ENCODE measurements at regions not wholly inside any gene's neighbourhood (a gene's known extent, or its start where the extent isn't known, plus 50 kb on each side); places are given as distances from the start of the nearest gene placed in this dataset.

DNA sequence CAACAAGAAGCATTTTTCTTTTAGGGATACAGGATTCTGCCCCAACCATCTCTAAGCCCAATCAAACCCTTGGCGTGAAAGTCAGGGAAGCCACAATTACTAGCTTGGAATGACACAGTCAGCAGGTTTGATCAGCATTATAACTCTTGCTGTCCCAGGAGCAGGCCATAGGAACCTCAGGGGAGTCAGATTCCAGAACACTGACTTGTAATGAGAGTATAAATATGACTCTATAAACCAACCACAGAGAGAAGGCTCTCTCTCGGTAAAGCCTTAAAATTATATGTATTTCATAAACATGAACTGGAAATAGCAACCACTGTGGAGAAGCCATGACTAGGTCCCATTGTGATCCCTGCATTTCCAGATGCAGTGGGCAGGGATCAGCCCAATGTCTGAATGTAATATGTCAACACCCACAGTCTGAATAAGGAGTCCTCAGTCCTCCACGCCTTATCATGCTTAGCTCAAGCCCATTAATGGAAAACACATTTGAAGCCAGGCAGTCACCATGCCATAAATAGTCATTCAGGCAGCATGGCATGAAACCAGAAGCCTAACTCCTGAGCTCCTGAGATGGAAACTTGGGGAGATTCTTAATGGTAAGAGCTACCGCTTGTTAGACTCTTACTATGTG lies 99.1 kb upstream of the MTNR1B start:
- H3K27ac ChIP-seq: no peak overlapping the region
- no peak for TF ChIP-seq POLR2A (IDR thresholded peaks at IDR 0.05)
- TF ChIP-seq CTCF (IDR thresholded peaks at IDR 0.05): no peak
- no peaks in the 10 kb centered on the region for H3K27me3 ChIP-seq
- no peak overlapping the region for H3K4me3 ChIP-seq
- no peaks in the 10 kb centered on the region for H3K36me3 ChIP-seq (replicated peaks in 1 of 2; ENCODE audit: insufficient read depth in 1 of 2, low read depth in 2 of 2)
- no peaks in the 10 kb centered on the region for H3K4me1 ChIP-seq
- intact Hi-C loops (cut with DNase I): no loop called here
- WGBS, 2 donors: 77 to 88% methylated on average over 4 of the region's 4 CpGs
- DNase-seq (no peak), ATAC-seq (no peak)
- no peaks in the 10 kb centered on the region for H3K9me3 ChIP-seq

DNA sequence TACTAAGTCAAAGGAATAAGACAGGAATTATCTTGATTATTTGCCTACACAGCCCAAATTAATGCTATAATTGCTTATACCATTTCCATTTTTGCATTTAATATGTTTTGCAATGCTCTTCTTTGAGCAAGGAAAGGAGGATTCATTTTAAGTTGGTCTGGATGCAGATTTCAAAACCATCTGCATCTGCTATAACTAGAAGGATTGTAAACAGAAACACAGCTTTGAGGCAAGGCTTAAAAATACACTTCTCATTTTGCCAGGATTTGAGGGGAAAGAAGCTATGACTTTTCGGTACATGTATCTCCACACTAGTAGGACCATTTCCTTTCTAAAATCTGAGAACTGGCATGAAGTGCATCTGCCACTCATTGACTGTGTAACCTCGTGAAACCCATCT lies 95.9 kb upstream of the MTNR1B start:
- H3K36me3 ChIP-seq (replicated peaks in 1 of 2; ENCODE audit: insufficient read depth in 1 of 2, low read depth in 2 of 2): no peaks in the 10 kb centered on the region
- H3K4me1 ChIP-seq: no peaks in the 10 kb centered on the region
- intact Hi-C loops (cut with DNase I): no loop called here
- DNase-seq (no peak), ATAC-seq (no peak)
- no peaks in the 10 kb centered on the region for H3K27me3 ChIP-seq
- H3K27ac ChIP-seq: no peak overlapping the region
- no peak overlapping the region for H3K4me3 ChIP-seq
- no peaks in the 10 kb centered on the region for H3K9me3 ChIP-seq
- no peak for TF ChIP-seq POLR2A (IDR thresholded peaks at IDR 0.05)
- TF ChIP-seq CTCF (IDR thresholded peaks at IDR 0.05): no peak
- WGBS, 2 donors: 68 to 72% methylated on average over 2 of the region's 2 CpGs

DNA sequence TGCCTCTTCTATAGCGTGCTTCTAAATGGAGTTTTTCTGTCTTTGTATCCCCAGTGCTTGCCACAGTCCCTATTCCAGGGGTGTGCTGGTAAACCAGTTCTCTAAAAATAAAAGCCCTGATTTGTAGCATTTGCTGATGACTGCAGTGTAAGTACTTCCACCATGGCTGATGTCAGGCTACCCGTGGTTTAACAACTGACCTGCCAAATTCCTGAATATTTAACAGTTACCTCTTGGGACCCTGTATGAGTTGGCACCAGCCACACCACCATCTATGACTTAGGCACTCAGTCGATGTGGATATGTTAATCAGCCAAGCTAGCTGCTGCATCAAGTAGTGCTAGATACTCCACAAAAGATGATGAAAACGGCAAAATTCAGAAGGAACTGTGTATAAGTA lies 94.0 kb upstream of the MTNR1B start:
- intact Hi-C loops (cut with DNase I): no loop called here

DNA sequence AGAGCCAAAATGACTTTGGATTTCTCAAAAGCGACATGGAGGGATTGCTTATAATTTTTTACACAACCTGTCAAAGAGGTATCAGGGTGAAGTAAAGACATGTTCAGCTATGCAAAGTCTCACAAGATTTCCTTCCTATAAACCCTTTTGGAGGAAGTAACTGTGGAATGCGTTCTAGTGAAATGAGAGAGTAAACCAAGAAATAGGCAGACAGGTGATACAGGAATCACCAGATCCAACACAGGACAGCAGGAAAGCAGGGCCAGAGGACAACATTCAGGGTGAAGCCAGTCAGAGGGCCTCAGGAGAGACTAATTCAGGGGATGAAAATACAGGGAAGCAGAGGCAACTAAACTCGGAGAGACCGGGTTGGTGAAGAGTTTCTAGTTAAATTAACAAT lies 90.4 kb upstream of the MTNR1B start:
- WGBS, 2 donors: 40 to 51% methylated on average over 4 of the region's 4 CpGs
- H3K27ac ChIP-seq: no peak overlapping the region
- no peak overlapping the region for H3K4me3 ChIP-seq
- H3K4me1 ChIP-seq: no peaks in the 10 kb centered on the region
- DNase-seq: no peak
- TF ChIP-seq CTCF (IDR thresholded peaks at IDR 0.05) (no peak), POLR2A (IDR thresholded peaks at IDR 0.05) (no peak)
- no peak for ATAC-seq
- H3K36me3 ChIP-seq (replicated peaks in 1 of 2; ENCODE audit: insufficient read depth in 1 of 2, low read depth in 2 of 2): no peaks in the 10 kb centered on the region
- no peaks in the 10 kb centered on the region for H3K27me3 ChIP-seq
- intact Hi-C loops (cut with DNase I): no loop called here
- H3K9me3 ChIP-seq: no peaks in the 10 kb centered on the region

More for the DNA sequence above, 94.0 kb upstream of the MTNR1B start:
- ATAC-seq: no peak
- no peaks in the 10 kb centered on the region for H3K9me3 ChIP-seq
- no peaks in the 10 kb centered on the region for H3K27me3 ChIP-seq
- no peaks in the 10 kb centered on the region for H3K36me3 ChIP-seq (replicated peaks in 1 of 2; ENCODE audit: insufficient read depth in 1 of 2, low read depth in 2 of 2)
- WGBS, 2 donors: 70 to 76% methylated on average over 4 of the region's 4 CpGs
- H3K27ac ChIP-seq: no peak overlapping the region
- TF ChIP-seq POLR2A (IDR thresholded peaks at IDR 0.05) (no peak), CTCF (IDR thresholded peaks at IDR 0.05) (no peak)
- no peak for DNase-seq
- no peak overlapping the region for H3K4me3 ChIP-seq
- H3K4me1 ChIP-seq: no peaks in the 10 kb centered on the region

DNA sequence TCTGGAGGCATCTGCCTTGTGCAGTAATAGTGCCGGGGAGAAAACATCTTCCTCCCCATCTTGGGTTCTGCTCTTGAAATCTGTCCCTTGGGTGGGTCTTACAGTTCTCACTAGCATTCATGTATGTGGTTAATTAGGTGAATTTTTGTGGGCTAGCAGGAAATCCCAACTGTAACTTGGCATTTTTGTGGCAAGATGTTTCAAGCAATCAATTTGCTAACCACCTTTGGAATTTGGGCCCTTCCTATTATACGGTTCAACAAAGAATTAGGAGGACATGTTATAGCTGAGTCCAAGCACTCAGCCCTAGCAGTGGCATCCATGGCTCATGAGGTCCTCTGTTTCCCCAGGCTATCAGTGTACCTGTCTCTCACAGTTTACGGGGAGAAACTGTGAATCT lies 89.1 kb upstream of the MTNR1B start:
- no peaks in the 10 kb centered on the region for H3K36me3 ChIP-seq (replicated peaks in 1 of 2; ENCODE audit: insufficient read depth in 1 of 2, low read depth in 2 of 2)
- H3K9me3 ChIP-seq: no peaks in the 10 kb centered on the region
- ATAC-seq (no peak), DNase-seq (no peak)
- no peak overlapping the region for H3K27ac ChIP-seq
- no peak for TF ChIP-seq CTCF (IDR thresholded peaks at IDR 0.05)
- no peak for TF ChIP-seq POLR2A (IDR thresholded peaks at IDR 0.05)
- H3K4me3 ChIP-seq: no peak overlapping the region
- H3K27me3 ChIP-seq: no peaks in the 10 kb centered on the region
- intact Hi-C loops (cut with DNase I): no loop called here
- no peaks in the 10 kb centered on the region for H3K4me1 ChIP-seq
- WGBS, 2 donors: 81 to 82% methylated on average over 3 of the region's 3 CpGs

Measured in body of pancreas (tissue), 4 donors.